ELF-1 (cell line): ENCODE measurements at regions not wholly inside any gene's neighbourhood (a gene's known extent, or its start where the extent isn't known, plus 50 kb on each side); places are given as distances from the start of the nearest gene placed in this dataset.
"Not testable (repeated sequence)": the region's sequence is repeated elsewhere in the genome, so short reads cannot be mapped to it uniquely, and the experiment has no call there.

Experiments
- DNase-seq: peaks from one replicate; pipeline ENCODE4 v3.0.0-alpha.2; 2016; ENCODE audit warnings: low read depth, low spot score

- peak; percentile 52 for DNase-seq
These were observed 200.4 kb downstream of the LRRC70 start for GRCh38 chr5:62779010-62779422.

GRCh38 chr5:62778316-62779009, 199.8 kb downstream of the LRRC70 start:
- no peak for DNase-seq

- DNase-seq, result not testable (repeated sequence)
These were observed 198.5 kb downstream of the LRRC70 start for GRCh38 chr5:62777081-62777480.

- DNase-seq, result not testable (repeated sequence)
These were observed 198.0 kb downstream of the LRRC70 start for GRCh38 chr5:62776592-62776991.

GRCh38 chr5:62773460-62773859, 194.8 kb downstream of the LRRC70 start:
- DNase-seq, result no peak

GRCh38 chr5:62771341-62771740, 192.7 kb downstream of the LRRC70 start:
- no peak for DNase-seq

GRCh38 chr5:62767650-62768049, 189.0 kb downstream of the LRRC70 start:
- no peak for DNase-seq

GRCh38 chr5:62767077-62767476, 188.5 kb downstream of the LRRC70 start:
- no peak for DNase-seq

GRCh38 chr5:62762503-62762902, 183.9 kb downstream of the LRRC70 start:
- no peak for DNase-seq

- DNase-seq, result not testable (repeated sequence)
These were observed 179.1 kb downstream of the LRRC70 start for GRCh38 chr5:62757686-62758085.

GRCh38 chr5:62752998-62753367, 174.4 kb downstream of the LRRC70 start:
- not testable (repeated sequence) for DNase-seq

GRCh38 chr5:62752056-62752997, 173.7 kb downstream of the LRRC70 start:
- DNase-seq, result not testable (repeated sequence)

GRCh38 chr5:62742207-62742606, 163.6 kb downstream of the LRRC70 start:
- DNase-seq, result no peak

- no peak for DNase-seq
These were observed 163.1 kb downstream of the LRRC70 start for GRCh38 chr5:62741761-62742160.

- no peak for DNase-seq
These were observed 159.1 kb downstream of the LRRC70 start for GRCh38 chr5:62737766-62738165.

- no peak for DNase-seq
These were observed 154.1 kb downstream of the LRRC70 start for GRCh38 chr5:62732677-62733121.

GRCh38 chr5:62731022-62731421, 152.4 kb downstream of the LRRC70 start:
- DNase-seq, result no peak

- DNase-seq, result no peak
These were observed 151.1 kb downstream of the LRRC70 start for GRCh38 chr5:62729675-62730074.

GRCh38 chr5:62727861-62728260, 149.2 kb downstream of the LRRC70 start:
- no peak for DNase-seq

- no peak for DNase-seq
These were observed 148.6 kb downstream of the LRRC70 start for GRCh38 chr5:62727184-62727583.

GRCh38 chr5:62722360-62722759, 143.7 kb downstream of the LRRC70 start:
- peak; percentile 9 for DNase-seq

- DNase-seq, result peak; percentile 53
These were observed 141.4 kb downstream of the LRRC70 start for GRCh38 chr5:62720031-62720441.
